HG03342 (cell line): ENCODE measurements at regions not wholly inside any gene's neighbourhood (a gene's known extent, or its start where the extent isn't known, plus 50 kb on each side); places are given as distances from the start of the nearest gene placed in this dataset.

Experiments
- ATAC-seq: cut with Tn5 transposase; IDR thresholded peaks from one replicate; pipeline ENCODE4 v1.9.1; 2021; ENCODE audit warnings: mild to moderate bottlenecking, moderate library complexity; ENCODE audit not compliant: unreplicated experiment

DNA sequence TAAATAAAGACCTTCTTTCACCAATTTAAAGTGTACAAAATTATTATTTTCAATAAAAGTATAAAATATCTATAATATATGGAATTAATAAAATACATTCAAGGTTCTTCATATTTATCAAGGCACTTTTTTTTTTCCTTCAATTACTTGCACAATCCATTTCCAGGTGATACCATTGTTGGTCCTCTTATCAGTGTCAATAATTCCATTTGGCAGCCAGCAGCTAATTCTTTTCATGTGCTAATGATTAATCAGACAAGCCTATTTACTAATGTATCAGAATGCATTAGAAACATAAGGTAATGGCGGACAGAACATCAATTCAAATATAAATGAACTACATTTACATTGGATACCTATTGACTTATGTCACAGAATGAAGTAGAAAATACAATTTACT lies 622.2 kb downstream of the TOX3 start:
- no peak for ATAC-seq

GRCh38 chr16:51922476-51922875 lies 624.5 kb downstream of the TOX3 start:
- ATAC-seq: no peak

GRCh38 chr16:51919736-51920135 lies 627.2 kb downstream of the TOX3 start:
- no peak for ATAC-seq

GRCh38 chr16:51916814-51917213 lies 630.1 kb downstream of the TOX3 start:
- no peak for ATAC-seq

DNA sequence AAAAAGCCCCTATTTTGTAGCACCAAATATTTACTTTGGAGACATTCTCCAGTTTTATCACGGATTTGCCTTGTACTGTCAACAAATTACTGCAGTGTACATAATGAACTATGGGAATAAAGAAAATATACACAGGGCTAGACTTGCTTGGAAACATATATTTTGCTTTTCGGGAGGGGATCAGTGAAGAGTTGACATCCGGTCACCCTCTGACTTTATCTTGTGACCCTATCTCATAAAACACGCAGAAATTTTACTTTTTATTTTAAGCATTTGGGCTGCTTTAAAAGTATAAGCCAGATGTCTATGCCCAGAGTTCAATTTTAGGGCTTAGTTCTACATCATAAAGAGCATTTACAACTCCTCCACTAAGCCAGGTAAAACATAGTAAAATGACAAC lies 630.7 kb downstream of the TOX3 start:
- ATAC-seq: no peak

DNA sequence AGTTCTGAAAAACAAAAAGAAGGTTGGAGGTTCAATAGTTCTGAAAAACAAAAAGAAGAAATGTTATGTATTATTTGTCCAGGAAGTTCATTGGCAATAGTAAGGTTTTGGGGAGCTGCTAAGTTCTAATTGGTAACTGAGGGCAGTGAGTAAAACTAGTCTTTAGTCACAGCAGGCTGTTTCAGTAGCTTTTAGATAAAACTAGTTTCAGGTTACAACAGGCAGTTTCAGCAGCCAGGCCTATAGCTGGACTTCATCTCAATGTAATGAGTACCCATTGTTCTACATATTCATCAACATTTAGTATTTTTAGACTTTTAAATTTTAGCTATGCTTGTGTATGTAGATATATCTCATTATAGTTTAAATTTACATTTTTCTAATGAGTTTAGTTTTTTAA lies 639.3 kb downstream of the TOX3 start:
- no peak for ATAC-seq

DNA sequence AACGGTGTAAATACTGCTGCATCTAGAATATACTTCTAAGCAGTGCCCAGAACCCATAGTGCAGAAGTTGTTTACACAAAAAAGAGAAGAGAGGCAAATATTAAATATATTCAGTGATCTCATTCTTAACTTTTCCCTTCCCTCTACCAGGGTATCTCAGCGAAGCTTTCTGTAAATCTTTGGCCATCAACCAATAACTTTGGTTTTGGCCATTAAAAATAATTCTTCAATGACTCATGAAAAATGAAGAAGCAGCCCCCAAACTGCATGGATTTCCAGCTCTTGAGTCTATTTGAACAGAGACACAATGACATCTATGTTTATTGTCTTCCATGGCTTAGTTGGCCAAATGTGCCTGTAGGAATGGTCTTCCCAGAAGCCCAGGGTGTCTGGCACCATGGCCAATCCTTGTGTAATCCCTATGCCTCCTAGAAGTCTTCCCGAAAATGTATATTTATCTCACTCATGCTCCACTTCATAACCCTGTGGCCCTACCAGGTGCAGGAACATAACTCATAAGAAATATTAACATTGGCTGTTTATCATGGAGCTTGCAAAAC lies 646.6 kb downstream of the TOX3 start:
- ATAC-seq: no peak

DNA sequence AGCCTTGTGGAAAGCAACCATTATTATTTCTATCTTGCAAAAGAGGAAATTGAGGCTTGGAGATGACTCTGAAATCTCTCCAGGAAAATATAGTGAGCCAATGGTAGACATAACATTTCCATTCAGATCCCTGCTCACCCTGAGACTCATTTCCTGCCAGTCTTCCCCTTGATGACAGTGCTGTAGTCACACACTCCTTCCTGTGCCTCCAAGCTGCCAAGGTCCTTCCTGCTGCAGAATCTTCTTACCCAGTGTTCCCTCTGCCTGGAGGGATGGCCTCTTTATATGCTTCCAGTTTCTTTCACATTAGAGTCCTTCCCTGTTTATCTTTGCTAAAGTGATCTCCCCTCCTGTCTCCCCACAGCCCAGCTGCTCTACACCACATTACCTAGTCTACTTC lies 648.1 kb downstream of the TOX3 start:
- ATAC-seq: no peak

DNA sequence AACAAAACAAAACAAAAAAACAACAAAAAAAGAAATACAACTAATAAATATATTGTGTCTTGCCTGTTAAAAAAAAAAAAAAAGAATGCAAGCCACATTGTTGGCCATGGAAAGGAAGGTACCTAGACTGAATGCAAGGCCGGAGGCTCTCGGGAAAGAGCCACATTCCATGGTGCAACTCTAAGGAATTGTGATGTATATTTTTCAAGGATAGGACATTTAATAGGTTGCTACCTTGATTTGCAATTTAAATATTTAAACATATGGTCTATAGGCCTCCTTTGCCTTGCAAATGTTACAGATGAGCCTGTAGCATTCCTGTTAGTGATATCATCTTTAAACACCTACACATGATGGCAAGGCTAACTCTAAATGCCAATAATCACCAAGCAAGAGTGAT lies 650.9 kb downstream of the TOX3 start:
- ATAC-seq: no peak

DNA sequence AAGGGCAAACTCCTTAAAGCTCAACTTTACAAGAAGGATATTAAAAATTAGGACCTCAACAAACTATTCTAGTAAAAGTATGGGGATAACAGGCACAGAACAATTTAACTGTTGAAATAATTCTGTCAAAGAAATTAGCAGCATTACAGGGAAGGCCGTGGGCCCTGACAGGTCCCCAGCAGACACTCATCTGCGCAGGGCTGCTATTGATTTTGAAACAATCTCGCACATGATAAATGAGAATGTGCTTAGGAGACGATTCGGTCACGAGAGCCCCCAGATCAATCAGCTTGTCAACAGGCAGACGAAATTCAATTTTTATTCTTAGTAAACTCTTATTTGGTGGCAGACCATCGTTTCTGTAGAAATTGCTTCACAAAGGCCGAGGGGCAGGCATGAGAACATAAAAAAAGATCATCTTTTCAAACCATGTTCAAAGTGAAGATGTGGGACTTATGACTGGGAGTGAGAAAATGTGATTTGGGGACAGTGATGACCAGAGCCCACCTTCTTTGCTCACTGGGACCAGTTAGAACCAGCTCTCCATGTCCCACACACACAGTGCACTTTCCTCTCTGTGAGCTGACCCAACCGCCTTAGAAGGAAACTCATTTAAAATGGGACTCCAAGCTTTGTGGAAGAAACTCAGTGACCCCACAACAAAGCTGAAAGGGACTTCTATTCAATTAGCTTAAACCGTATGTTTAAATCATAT lies 654.5 kb downstream of the TOX3 start:
- ATAC-seq: no peak

- ATAC-seq: no peak
Measured at GRCh38 chr16:51888534-51888933, 658.4 kb downstream of the TOX3 start.

DNA sequence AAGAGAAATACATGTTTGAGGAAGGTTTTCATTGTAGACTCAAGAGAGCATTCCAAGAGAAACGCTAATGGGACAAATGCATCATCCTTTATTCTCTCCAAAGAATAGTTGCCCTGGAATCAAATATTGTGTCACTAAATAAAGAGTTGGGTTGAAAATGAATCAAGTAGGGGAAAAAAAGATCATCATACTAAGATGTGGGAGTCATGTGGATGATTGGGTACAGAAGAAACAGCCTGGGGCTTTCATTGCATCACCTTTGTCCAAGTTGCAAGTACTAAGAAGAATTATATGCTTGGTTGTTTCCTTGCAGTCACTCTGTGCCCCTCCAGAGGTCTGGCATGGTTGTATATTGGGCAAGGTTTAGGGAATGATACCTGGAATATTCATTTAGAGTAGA lies 658.9 kb downstream of the TOX3 start:
- ATAC-seq: no peak

DNA sequence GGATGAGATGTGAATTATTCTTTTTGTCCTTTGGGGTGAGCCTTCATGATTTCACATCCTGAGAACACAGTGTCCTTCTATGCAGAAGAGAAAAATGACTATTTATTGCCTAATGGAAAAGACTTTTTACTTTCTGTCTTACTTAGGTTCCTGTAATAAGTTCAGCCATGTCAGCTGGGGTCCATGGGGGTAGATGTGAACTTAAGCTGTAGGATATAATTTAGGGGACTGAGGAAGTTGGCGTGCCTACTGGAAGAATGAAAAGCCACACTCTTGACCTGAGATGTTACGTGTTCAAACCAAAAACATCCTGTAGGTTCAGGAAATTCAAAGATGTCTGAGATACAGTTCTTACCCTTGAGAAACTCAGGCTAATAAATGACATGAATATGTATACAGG lies 660.5 kb downstream of the TOX3 start:
- ATAC-seq: no peak

- no peak for ATAC-seq
Measured at GRCh38 chr16:51884773-51885172, 662.2 kb downstream of the TOX3 start.

DNA sequence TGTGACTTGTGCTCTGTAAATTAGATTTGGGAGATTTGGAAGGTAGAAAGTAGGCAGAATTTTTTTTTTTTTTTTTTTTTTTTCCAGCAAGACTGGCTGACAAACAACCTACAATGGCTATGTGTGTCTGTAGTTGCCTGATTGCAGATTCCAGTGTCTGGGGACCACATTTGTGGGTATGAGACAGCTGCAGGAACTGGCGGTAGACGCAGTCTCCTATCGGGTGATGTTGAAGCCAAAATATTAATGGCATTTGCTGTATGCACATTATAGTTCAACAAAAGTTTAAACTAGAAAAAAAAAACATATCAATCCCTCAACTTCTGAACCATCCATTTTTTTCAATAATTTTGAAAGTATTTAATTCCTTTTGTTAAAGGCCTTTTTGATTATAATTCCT lies 665.2 kb downstream of the TOX3 start:
- ATAC-seq: no peak

- ATAC-seq: no peak
Measured at GRCh38 chr16:51880776-51881175, 666.2 kb downstream of the TOX3 start.

GRCh38 chr16:51877686-51878085 lies 669.3 kb downstream of the TOX3 start:
- ATAC-seq: no peak

GRCh38 chr16:51876934-51877333 lies 670.0 kb downstream of the TOX3 start:
- ATAC-seq: no peak

DNA sequence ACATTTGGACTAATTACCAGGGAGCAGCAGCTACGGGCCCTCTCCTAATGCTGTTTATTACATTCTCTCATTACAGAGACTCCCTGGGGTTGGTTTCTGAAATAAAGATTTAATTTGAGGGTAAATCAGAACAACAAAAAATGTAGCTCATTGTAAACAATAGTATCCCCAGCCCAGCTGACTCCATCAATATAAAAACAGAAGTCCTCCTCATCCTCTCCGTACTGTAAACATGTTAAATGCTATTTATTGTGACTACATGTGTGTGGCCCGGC lies 670.4 kb downstream of the TOX3 start:
- ATAC-seq: no peak

- no peak for ATAC-seq
Measured at GRCh38 chr16:51875834-51876600, 670.9 kb downstream of the TOX3 start.

GRCh38 chr16:51872524-51872923 lies 674.4 kb downstream of the TOX3 start:
- ATAC-seq: no peak

DNA sequence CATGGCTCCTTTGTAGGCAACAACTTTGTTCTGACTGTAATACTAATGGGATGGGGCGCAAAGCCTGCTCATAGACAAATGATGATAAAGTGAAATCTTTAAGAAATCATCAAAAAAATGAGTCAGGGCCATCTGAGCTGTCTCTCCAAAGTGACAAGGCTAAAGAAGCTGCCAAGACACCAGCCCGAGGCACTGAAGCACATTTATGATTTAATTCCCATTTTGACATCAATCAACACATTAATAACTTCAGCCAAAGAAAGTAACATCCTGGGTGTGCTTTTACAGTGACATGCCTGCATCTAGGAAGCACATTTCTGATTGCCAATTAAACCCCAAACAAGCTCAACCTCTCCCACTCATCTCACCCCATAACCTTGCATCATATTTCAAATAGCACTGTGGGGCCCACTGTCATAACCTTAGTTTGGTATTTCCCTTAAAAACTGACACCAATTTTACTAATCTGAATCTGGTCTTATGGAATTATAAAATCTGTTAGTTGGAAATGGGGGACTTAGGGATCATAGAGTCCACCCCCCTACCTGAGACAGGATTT lies 676.6 kb downstream of the TOX3 start:
- ATAC-seq: no peak
